ENCODE measurements at regions not wholly inside any gene's neighbourhood (a gene's known extent, or its start where the extent isn't known, plus 50 kb on each side); places are given as distances from the start of the nearest gene placed in this dataset.

GRCh38 chr5:136584474-136584873 lies 219.1 kb upstream of the TRPC7 start:
- TF ChIP-seq CTCF (IDR thresholded peaks at IDR 0.05; ENCODE audit: low read depth, low read length, poor library complexity, severe bottlenecking) (no peak), EZH2phosphoT487 (IDR thresholded peaks at IDR 0.05; ENCODE audit: borderline replicate concordance, low read length) (no peak)

Data from DOHH2 (cell line).